C4-2B (cell line): ENCODE measurements at regions not wholly inside any gene's neighbourhood (a gene's known extent, or its start where the extent isn't known, plus 50 kb on each side); places are given as distances from the start of the nearest gene placed in this dataset.

Experiments
- ZFX ChIP-seq: fragments of 450-650 bp; IDR thresholded peaks from 2 replicates; pipeline ENCODE4 v1.6.1; 2017
- TF ChIP-seq, protein P1 (sequence below): fragments of 450-650 bp; conservative IDR thresholded peaks from 2 replicates; pipeline ENCODE4 v1.5.1; 2017; ENCODE audit warnings: mild to moderate bottlenecking

DNA sequence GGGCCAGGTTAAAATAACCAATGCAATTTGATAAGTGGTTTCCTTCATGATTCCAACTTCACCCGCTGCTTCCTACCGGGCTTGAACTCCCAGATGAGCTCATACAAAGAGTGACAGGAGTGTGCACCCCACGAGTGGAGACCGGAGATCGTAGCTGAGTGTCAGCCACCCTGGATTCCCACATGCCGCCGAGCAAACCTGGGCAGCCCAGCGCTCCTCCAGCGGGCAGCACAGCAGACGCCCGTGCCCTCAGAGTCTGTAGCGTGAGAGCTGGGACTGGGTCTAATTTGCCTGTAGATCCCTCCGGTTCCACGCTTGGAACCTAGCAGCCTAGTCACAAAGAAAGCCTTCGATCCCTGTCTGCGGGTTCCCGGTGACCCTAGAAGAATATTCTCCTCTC lies 476.1 kb upstream of the MGMT start:
- TF ChIP-seq, protein P1, sequence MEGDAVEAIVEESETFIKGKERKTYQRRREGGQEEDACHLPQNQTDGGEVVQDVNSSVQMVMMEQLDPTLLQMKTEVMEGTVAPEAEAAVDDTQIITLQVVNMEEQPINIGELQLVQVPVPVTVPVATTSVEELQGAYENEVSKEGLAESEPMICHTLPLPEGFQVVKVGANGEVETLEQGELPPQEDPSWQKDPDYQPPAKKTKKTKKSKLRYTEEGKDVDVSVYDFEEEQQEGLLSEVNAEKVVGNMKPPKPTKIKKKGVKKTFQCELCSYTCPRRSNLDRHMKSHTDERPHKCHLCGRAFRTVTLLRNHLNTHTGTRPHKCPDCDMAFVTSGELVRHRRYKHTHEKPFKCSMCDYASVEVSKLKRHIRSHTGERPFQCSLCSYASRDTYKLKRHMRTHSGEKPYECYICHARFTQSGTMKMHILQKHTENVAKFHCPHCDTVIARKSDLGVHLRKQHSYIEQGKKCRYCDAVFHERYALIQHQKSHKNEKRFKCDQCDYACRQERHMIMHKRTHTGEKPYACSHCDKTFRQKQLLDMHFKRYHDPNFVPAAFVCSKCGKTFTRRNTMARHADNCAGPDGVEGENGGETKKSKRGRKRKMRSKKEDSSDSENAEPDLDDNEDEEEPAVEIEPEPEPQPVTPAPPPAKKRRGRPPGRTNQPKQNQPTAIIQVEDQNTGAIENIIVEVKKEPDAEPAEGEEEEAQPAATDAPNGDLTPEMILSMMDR: no peak
- no peak for TF ChIP-seq ZFX
